Neural progenitor cell (in vitro differentiated cells): ENCODE measurements at regions not wholly inside any gene's neighbourhood (a gene's known extent, or its start where the extent isn't known, plus 50 kb on each side); places are given as distances from the start of the nearest gene placed in this dataset.
A peak's percentile ranks its signal among the peaks of the same experiment; 100 is the strongest.

Experiments
- DNase-seq: peaks from one replicate; pipeline ENCODE4 v3.0.0-alpha.2; 2016; ENCODE audit warnings: low spot score
- H2AFZ ChIP-seq: fragments of 200-600 bp; sonication (generic); replicated peaks from 2 replicates; pipeline ENCODE4 v1.6.1; 2016; ENCODE audit warnings: antibody characterized with exemption
- H3F3A ChIP-seq: fragments of 200-600 bp; sonication (generic); 2 replicates; pipeline ENCODE4 v1.6.1; 2016; ENCODE audit warnings: antibody characterized with exemption, low read depth
- H3K27ac ChIP-seq: fragments of 200-600 bp; sonication (generic); 2 replicates; pipeline ENCODE4 v1.5.1; 2016; ENCODE audit warnings: mild to moderate bottlenecking
- H3K27me3 ChIP-seq: fragments of 200-600 bp; sonication (generic); 2 replicates; pipeline ENCODE4 v1.6.1; 2016; ENCODE audit warnings: mild to moderate bottlenecking, moderate library complexity
- H3K36me3 ChIP-seq: fragments of 200-600 bp; sonication (generic); 2 replicates; pipeline ENCODE4 v1.5.1; 2016
- H3K4me1 ChIP-seq: fragments of 200-600 bp; sonication (generic); 2 replicates; pipeline ENCODE4 v1.6.1; 2016; ENCODE audit warnings: mixed run types
- H3K4me2 ChIP-seq: fragments of 200-600 bp; sonication (generic); 2 replicates; pipeline ENCODE4 v1.6.1; 2016
- H3K4me3 ChIP-seq: fragments of 200-600 bp; sonication (generic); 2 replicates; pipeline ENCODE4 v1.5.1; 2016
- H3K79me2 ChIP-seq: fragments of 200-600 bp; sonication (generic); 2 replicates; pipeline ENCODE4 v1.6.1; 2016; ENCODE audit warnings: low read depth
- H3K9ac ChIP-seq: fragments of 200-600 bp; sonication (generic); 2 replicates; pipeline ENCODE4 v1.6.1; 2016
- H3K9me3 ChIP-seq: fragments of 200-600 bp; sonication (generic); 2 replicates; pipeline ENCODE4 v1.5.1; 2016; ENCODE audit warnings: low read depth
- H4K20me1 ChIP-seq: fragments of 200-600 bp; sonication (generic); 2 replicates; pipeline ENCODE4 v1.6.1; 2016; ENCODE audit warnings: low read depth
- H3K27ac Mint-ChIP-seq: 3 replicates; pipeline ENCODE4 v1.8.0; 2021; ENCODE audit warnings: mixed read lengths
- H3K27me3 Mint-ChIP-seq: 2 replicates; pipeline ENCODE4 v1.8.0; 2022; ENCODE audit warnings: low read depth, mild to moderate bottlenecking, inconsistent platforms, moderate library complexity, mixed read lengths; ENCODE audit not compliant: insufficient read depth
- H3K36me3 Mint-ChIP-seq: 3 replicates; pipeline ENCODE4 v1.8.0; 2021; ENCODE audit warnings: mixed read lengths
- H3K4me1 Mint-ChIP-seq: 3 replicates; pipeline ENCODE4 v1.8.0; 2021; ENCODE audit warnings: mixed read lengths
- H3K4me3 Mint-ChIP-seq: 3 replicates; pipeline ENCODE4 v1.8.0; 2021; ENCODE audit warnings: mild to moderate bottlenecking, moderate library complexity, mixed read lengths
- H3K9me3 Mint-ChIP-seq: 3 replicates; pipeline ENCODE4 v1.8.0; 2020; ENCODE audit warnings: mixed read lengths
- EZH2 ChIP-seq: fragments of 200-600 bp; sonication (generic); IDR thresholded peaks from 2 replicates; pipeline ENCODE4 v1.6.1; 2017; ENCODE audit warnings: antibody characterized with exemption, mild to moderate bottlenecking, moderate library complexity
- EZH2phosphoT487 ChIP-seq: fragments of 200-600 bp; sonication (generic); IDR thresholded peaks from 2 replicates; pipeline ENCODE4 v1.6.1; 2017; ENCODE audit warnings: antibody characterized with exemption
- TF ChIP-seq, protein P1 (sequence below): fragments of 200-600 bp; sonication (generic); IDR thresholded peaks from 2 replicates; pipeline ENCODE4 v1.5.1; 2017; ENCODE audit warnings: antibody characterized with exemption, mild to moderate bottlenecking

DNA sequence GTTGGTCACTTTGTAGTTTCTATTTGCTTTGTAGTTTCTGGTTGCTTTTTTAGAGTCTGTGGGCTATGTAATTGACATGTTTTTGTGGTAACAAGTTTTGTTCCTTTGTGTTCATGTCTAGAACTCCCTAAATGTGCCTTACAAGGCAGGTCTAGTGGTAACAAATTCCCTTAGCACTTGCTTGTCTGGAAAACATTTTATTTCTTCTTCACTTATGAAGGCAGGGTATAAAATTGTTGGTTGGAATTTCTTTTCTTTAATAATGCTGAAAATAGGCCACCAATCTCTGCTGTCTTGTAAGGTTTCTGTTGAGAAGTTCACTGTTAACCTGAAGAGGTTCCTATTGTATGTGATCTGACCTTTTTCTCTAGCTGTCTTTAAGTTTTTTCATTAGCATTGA lies 383.6 kb downstream of the EPHA7 start:
- peaks cover 2% of the 10 kb centered on the region for H3K27me3 Mint-ChIP-seq
- Histone ChIP-seq H3F3A (no peaks in the 10 kb centered on the region), H3K9ac (no peak overlapping the region), H3K4me2 (no peak overlapping the region), H3K27me3 (no peaks in the 10 kb centered on the region), H3K27ac (no peak overlapping the region), H3K79me2 (no peaks in the 10 kb centered on the region), H3K4me3 (no peak overlapping the region), H2AFZ (no peak overlapping the region), H3K9me3 (no peaks in the 10 kb centered on the region), H3K36me3 (no peaks in the 10 kb centered on the region), H4K20me1 (no peaks in the 10 kb centered on the region), H3K4me1 (no peaks in the 10 kb centered on the region)
- H3K4me3 Mint-ChIP-seq: no peak overlapping the region
- H3K27ac Mint-ChIP-seq: no peak overlapping the region
- no peaks in the 10 kb centered on the region for H3K4me1 Mint-ChIP-seq
- peaks cover 25% of the 10 kb centered on the region for H3K9me3 Mint-ChIP-seq
- DNase-seq: no peak
- TF ChIP-seq, protein P1, sequence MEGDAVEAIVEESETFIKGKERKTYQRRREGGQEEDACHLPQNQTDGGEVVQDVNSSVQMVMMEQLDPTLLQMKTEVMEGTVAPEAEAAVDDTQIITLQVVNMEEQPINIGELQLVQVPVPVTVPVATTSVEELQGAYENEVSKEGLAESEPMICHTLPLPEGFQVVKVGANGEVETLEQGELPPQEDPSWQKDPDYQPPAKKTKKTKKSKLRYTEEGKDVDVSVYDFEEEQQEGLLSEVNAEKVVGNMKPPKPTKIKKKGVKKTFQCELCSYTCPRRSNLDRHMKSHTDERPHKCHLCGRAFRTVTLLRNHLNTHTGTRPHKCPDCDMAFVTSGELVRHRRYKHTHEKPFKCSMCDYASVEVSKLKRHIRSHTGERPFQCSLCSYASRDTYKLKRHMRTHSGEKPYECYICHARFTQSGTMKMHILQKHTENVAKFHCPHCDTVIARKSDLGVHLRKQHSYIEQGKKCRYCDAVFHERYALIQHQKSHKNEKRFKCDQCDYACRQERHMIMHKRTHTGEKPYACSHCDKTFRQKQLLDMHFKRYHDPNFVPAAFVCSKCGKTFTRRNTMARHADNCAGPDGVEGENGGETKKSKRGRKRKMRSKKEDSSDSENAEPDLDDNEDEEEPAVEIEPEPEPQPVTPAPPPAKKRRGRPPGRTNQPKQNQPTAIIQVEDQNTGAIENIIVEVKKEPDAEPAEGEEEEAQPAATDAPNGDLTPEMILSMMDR: no peak
- no peak for TF ChIP-seq EZH2
- TF ChIP-seq EZH2phosphoT487: no peak
- peaks cover 2% of the 10 kb centered on the region for H3K36me3 Mint-ChIP-seq

DNA sequence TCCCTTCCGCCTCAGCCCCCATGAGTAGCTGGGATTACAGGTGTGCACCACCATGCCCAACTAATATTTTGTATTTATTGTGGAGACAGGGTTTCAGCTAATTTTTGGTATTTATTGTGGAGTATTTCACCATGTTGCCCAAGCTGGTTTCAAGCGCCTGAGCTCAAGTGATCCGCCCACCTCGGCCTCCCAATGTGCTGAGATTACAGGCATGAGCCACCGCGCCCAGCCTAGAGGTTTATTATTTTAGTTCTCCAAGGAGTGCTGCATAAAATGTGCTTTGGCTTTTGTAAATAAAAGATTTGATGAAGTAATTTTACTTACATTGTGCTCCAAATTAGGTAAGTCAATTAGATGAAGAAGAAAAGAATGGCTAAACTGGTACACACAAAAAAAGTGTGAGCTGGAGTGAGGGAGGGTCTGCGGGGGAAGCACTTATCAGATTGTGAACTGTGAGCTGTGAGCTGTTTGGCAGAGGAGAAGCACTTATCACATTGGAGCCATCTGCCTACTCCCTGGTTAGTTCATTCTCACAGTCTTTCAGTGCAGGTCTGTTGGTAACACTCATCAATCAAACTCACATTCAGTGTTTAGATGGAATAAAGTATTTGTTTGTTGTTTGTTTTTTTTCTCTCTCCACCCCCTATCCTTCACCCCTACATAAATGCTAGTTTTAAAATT lies 398.0 kb downstream of the EPHA7 start:
- Histone ChIP-seq H3K4me2 (no peak overlapping the region), H3K36me3 (no peaks in the 10 kb centered on the region), H3K4me1 (no peaks in the 10 kb centered on the region), H4K20me1 (no peaks in the 10 kb centered on the region), H3K27me3 (no peaks in the 10 kb centered on the region), H3K79me2 (no peaks in the 10 kb centered on the region), H3K4me3 (no peak overlapping the region), H3F3A (no peaks in the 10 kb centered on the region), H3K27ac (no peak overlapping the region), H2AFZ (peak overlapping the region; percentile 69), H3K9ac (no peak overlapping the region), H3K9me3 (no peaks in the 10 kb centered on the region)
- Mint-ChIP-seq H3K9me3 (peaks cover 10% of the 10 kb centered on the region), H3K27me3 (peaks cover 4% of the 10 kb centered on the region), H3K4me1 (no peaks in the 10 kb centered on the region), H3K4me3 (no peak overlapping the region), H3K36me3 (no peaks in the 10 kb centered on the region), H3K27ac (no peak overlapping the region)
- TF ChIP-seq, protein P1: no peak
- TF ChIP-seq EZH2 (no peak), EZH2phosphoT487 (no peak)
- DNase-seq: no peak

DNA sequence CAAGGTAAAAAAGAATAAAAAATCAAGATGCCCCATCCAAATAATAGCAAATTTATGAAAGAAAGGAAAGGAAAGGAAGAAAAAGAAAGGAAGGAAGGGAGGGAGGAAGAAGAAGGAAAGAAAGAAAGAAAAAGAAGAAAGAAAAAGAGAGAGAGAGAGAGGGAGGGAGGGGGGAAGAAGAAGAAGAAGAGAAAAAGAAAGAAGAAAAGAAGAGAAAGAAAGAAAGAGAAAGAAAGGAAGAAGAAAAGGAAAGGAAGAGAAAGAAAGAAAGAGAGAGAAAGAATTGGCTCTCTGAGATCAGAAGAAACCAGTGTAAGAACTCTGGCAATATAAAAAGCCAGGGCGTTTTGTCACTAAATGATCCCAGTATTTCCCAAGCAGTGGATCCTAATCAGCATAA lies 401.7 kb downstream of the EPHA7 start:
- H3K27ac Mint-ChIP-seq: no peak overlapping the region
- Histone ChIP-seq H4K20me1 (no peaks in the 10 kb centered on the region), H3K27ac (no peak overlapping the region), H3K36me3 (no peaks in the 10 kb centered on the region), H3K4me3 (no peak overlapping the region), H3K79me2 (no peaks in the 10 kb centered on the region), H3K4me2 (no peak overlapping the region), H3K9me3 (no peaks in the 10 kb centered on the region), H3K4me1 (no peaks in the 10 kb centered on the region), H2AFZ (peak overlapping the region; percentile 4), H3K27me3 (no peaks in the 10 kb centered on the region), H3K9ac (no peak overlapping the region), H3F3A (no peaks in the 10 kb centered on the region)
- H3K36me3 Mint-ChIP-seq: no peaks in the 10 kb centered on the region
- no peaks in the 10 kb centered on the region for H3K4me1 Mint-ChIP-seq
- TF ChIP-seq, protein P1: no peak
- H3K4me3 Mint-ChIP-seq: no peak overlapping the region
- no peak for DNase-seq
- peaks cover 5% of the 10 kb centered on the region for H3K9me3 Mint-ChIP-seq
- peaks cover 4% of the 10 kb centered on the region for H3K27me3 Mint-ChIP-seq
